ENCODE measurements at regions not wholly inside any gene's neighbourhood (a gene's known extent, or its start where the extent isn't known, plus 50 kb on each side); places are given as distances from the start of the nearest gene placed in this dataset.

- Mint-ChIP-seq H3K9me3 (peaks cover 3% of the 10 kb centered on the region), H3K27ac (no peak overlapping the region)
- TF ChIP-seq EZH2 (IDR thresholded peaks at IDR 0.05) (no peak), CTCF (IDR thresholded peaks at IDR 0.05) (no peak), EZH2phosphoT487 (IDR thresholded peaks at IDR 0.05) (no peak)
These were observed 195.9 kb upstream of the DPH6 start for GRCh38 chr15:35741881-35742280.

GRCh38 chr15:35743321-35743720, 197.4 kb upstream of the DPH6 start:
- Histone ChIP-seq H3K79me2 (ENCODE audit: low read depth) (no peaks in the 10 kb centered on the region), H3K4me2 (no peak overlapping the region), H3K36me3 (no peaks in the 10 kb centered on the region), H3K9ac (no peak overlapping the region), H3F3A (ENCODE audit: low read depth) (no peaks in the 10 kb centered on the region), H3K4me1 (no peaks in the 10 kb centered on the region), H3K9me3 (ENCODE audit: low read depth) (no peaks in the 10 kb centered on the region), H3K27me3 (no peaks in the 10 kb centered on the region), H2AFZ (replicated peaks) (no peak overlapping the region), H4K20me1 (ENCODE audit: low read depth) (no peaks in the 10 kb centered on the region), H3K4me3 (no peak overlapping the region), H3K27ac (no peak overlapping the region)
- H3K27ac Mint-ChIP-seq = no peak overlapping the region
- H3K4me1 Mint-ChIP-seq = no peaks in the 10 kb centered on the region
- DNase-seq (ENCODE audit: low spot score) = no peak
- TF ChIP-seq EZH2phosphoT487 (IDR thresholded peaks at IDR 0.05) (no peak), EZH2 (IDR thresholded peaks at IDR 0.05) (no peak), CTCF (IDR thresholded peaks at IDR 0.05) (no peak)
- H3K4me3 Mint-ChIP-seq = no peak overlapping the region
- H3K36me3 Mint-ChIP-seq = no peaks in the 10 kb centered on the region
- no peaks in the 10 kb centered on the region for H3K9me3 Mint-ChIP-seq
- H3K27me3 Mint-ChIP-seq (ENCODE audit: insufficient read depth, low read depth) = peaks cover 5% of the 10 kb centered on the region

More at GRCh38 chr15:35741881-35742280, 195.9 kb upstream of the DPH6 start:
- no peak overlapping the region for H3K4me2 ChIP-seq
- Mint-ChIP-seq H3K36me3 (no peaks in the 10 kb centered on the region), H3K27me3 (ENCODE audit: insufficient read depth, low read depth) (peaks cover 5% of the 10 kb centered on the region), H3K4me3 (no peak overlapping the region), H3K4me1 (no peaks in the 10 kb centered on the region)
- H3K36me3 ChIP-seq = no peaks in the 10 kb centered on the region
- no peaks in the 10 kb centered on the region for H3K9me3 ChIP-seq (ENCODE audit: low read depth)
- H3F3A ChIP-seq (ENCODE audit: low read depth) = no peaks in the 10 kb centered on the region
- no peak overlapping the region for H2AFZ ChIP-seq (replicated peaks)
- no peaks in the 10 kb centered on the region for H3K4me1 ChIP-seq
- H3K9ac ChIP-seq = no peak overlapping the region
- no peaks in the 10 kb centered on the region for H3K79me2 ChIP-seq (ENCODE audit: low read depth)
- no peak overlapping the region for H3K4me3 ChIP-seq
- no peaks in the 10 kb centered on the region for H4K20me1 ChIP-seq (ENCODE audit: low read depth)
- DNase-seq (ENCODE audit: low spot score) = no peak
- H3K27ac ChIP-seq = no peak overlapping the region
- no peaks in the 10 kb centered on the region for H3K27me3 ChIP-seq

- no peak for DNase-seq (ENCODE audit: low spot score)
- no peak for TF ChIP-seq EZH2phosphoT487 (IDR thresholded peaks at IDR 0.05)
- no peak overlapping the region for H3K4me2 ChIP-seq
- no peaks in the 10 kb centered on the region for H3K4me1 Mint-ChIP-seq
- no peak overlapping the region for H2AFZ ChIP-seq (replicated peaks)
- no peaks in the 10 kb centered on the region for H3K4me1 ChIP-seq
- no peaks in the 10 kb centered on the region for H3K36me3 ChIP-seq
- H3K27ac Mint-ChIP-seq = no peak overlapping the region
- H3K9me3 Mint-ChIP-seq = no peaks in the 10 kb centered on the region
- H3K9me3 ChIP-seq (ENCODE audit: low read depth) = no peaks in the 10 kb centered on the region
- H3K4me3 Mint-ChIP-seq = no peak overlapping the region
- H3K79me2 ChIP-seq (ENCODE audit: low read depth) = no peaks in the 10 kb centered on the region
- H3F3A ChIP-seq (ENCODE audit: low read depth) = no peaks in the 10 kb centered on the region
- H3K4me3 ChIP-seq = no peak overlapping the region
- H3K27ac ChIP-seq = no peak overlapping the region
- no peaks in the 10 kb centered on the region for H4K20me1 ChIP-seq (ENCODE audit: low read depth)
- no peaks in the 10 kb centered on the region for H3K27me3 ChIP-seq
- H3K9ac ChIP-seq = no peak overlapping the region
- H3K36me3 Mint-ChIP-seq = no peaks in the 10 kb centered on the region
- H3K27me3 Mint-ChIP-seq (ENCODE audit: insufficient read depth, low read depth) = peaks cover 5% of the 10 kb centered on the region
These were observed 200.2 kb upstream of the DPH6 start for GRCh38 chr15:35746121-35746520.

- no peaks in the 10 kb centered on the region for H3K9me3 Mint-ChIP-seq
- Histone ChIP-seq H3K4me2 (no peak overlapping the region), H4K20me1 (ENCODE audit: low read depth) (no peaks in the 10 kb centered on the region), H2AFZ (replicated peaks) (no peak overlapping the region), H3K36me3 (no peaks in the 10 kb centered on the region), H3K4me1 (no peaks in the 10 kb centered on the region), H3F3A (ENCODE audit: low read depth) (no peaks in the 10 kb centered on the region), H3K27ac (no peak overlapping the region), H3K4me3 (no peak overlapping the region), H3K27me3 (no peaks in the 10 kb centered on the region), H3K9me3 (ENCODE audit: low read depth) (no peaks in the 10 kb centered on the region), H3K79me2 (ENCODE audit: low read depth) (no peaks in the 10 kb centered on the region), H3K9ac (no peak overlapping the region)
- H3K27me3 Mint-ChIP-seq (ENCODE audit: insufficient read depth, low read depth) = no peaks in the 10 kb centered on the region
- DNase-seq (ENCODE audit: low spot score) = no peak
- H3K36me3 Mint-ChIP-seq = no peaks in the 10 kb centered on the region
- no peak for TF ChIP-seq EZH2 (IDR thresholded peaks at IDR 0.05)
- TF ChIP-seq EZH2phosphoT487 (IDR thresholded peaks at IDR 0.05) = no peak
- no peak for TF ChIP-seq CTCF (IDR thresholded peaks at IDR 0.05)
- no peak overlapping the region for H3K4me3 Mint-ChIP-seq
- no peak overlapping the region for H3K27ac Mint-ChIP-seq
- H3K4me1 Mint-ChIP-seq = no peaks in the 10 kb centered on the region
These were observed 202.1 kb upstream of the DPH6 start for GRCh38 chr15:35748105-35748504.

Measured in neural progenitor cell (in vitro differentiated cells).